H9 (cell line): ENCODE measurements at regions not wholly inside any gene's neighbourhood (a gene's known extent, or its start where the extent isn't known, plus 50 kb on each side); places are given as distances from the start of the nearest gene placed in this dataset.

Experiments used
- DNase-seq: peaks from one replicate; pipeline ENCODE4 v3.0.0-alpha.2; 2017
- H2AFZ ChIP-seq: one replicate; pipeline ENCODE4 v1.6.1; 2013; ENCODE audit warnings: mild to moderate bottlenecking, low read length, control low read depth, moderate library complexity
- H2AK5ac ChIP-seq: 2 replicates; pipeline ENCODE4 v1.6.1; 2013; ENCODE audit warnings: low read length, control low read depth, mixed read lengths; ENCODE audit not compliant: insufficient read length
- H2BK120ac ChIP-seq: one replicate; pipeline ENCODE4 v1.6.1; 2013; ENCODE audit warnings: low read depth, mild to moderate bottlenecking, low read length, control low read depth, inconsistent platforms; ENCODE audit not compliant: poor library complexity, severe bottlenecking
- H2BK12ac ChIP-seq: 2 replicates; pipeline ENCODE4 v1.6.1; 2013; ENCODE audit warnings: low read length, control low read depth, mixed read lengths, low read depth; ENCODE audit not compliant: insufficient read length
- H2BK15ac ChIP-seq: 2 replicates; pipeline ENCODE4 v1.6.1; 2013; ENCODE audit warnings: low read depth, low read length, control low read depth
- H2BK20ac ChIP-seq: one replicate; pipeline ENCODE4 v1.6.1; 2013; ENCODE audit warnings: low read depth, mild to moderate bottlenecking, low read length, control low read depth, inconsistent platforms; ENCODE audit not compliant: poor library complexity, severe bottlenecking
- H2BK5ac ChIP-seq: 2 replicates; pipeline ENCODE4 v1.6.1; 2013; ENCODE audit warnings: low read length, control low read depth, mixed read lengths; ENCODE audit not compliant: insufficient read length
- H3K14ac ChIP-seq: 2 replicates; pipeline ENCODE4 v1.6.1; 2013; ENCODE audit warnings: low read length, control low read depth; ENCODE audit not compliant: insufficient read depth
- H3K18ac ChIP-seq: 2 replicates; pipeline ENCODE4 v1.6.1; 2013; ENCODE audit warnings: low read depth, mild to moderate bottlenecking, mixed read lengths, low read length, control low read depth; ENCODE audit not compliant: insufficient read length
- H3K23ac ChIP-seq: 2 replicates; pipeline ENCODE4 v1.6.1; 2013; ENCODE audit warnings: low read length, control low read depth, mixed read lengths, low read depth; ENCODE audit not compliant: insufficient read length
- H3K23me2 ChIP-seq: 2 replicates; pipeline ENCODE4 v1.6.1; 2013; ENCODE audit warnings: low read depth, mild to moderate bottlenecking, mixed read lengths, low read length, control low read depth; ENCODE audit not compliant: insufficient read length, poor library complexity, severe bottlenecking
- H3K27ac ChIP-seq: 2 replicates; pipeline ENCODE4 v1.5.1; 2013; ENCODE audit warnings: low read length, control low read depth, mixed read lengths, low read depth; ENCODE audit not compliant: insufficient read length
- H3K27me3 ChIP-seq: 2 replicates; pipeline ENCODE4 v1.6.1; 2013; ENCODE audit warnings: low read length, control low read depth, inconsistent platforms; ENCODE audit not compliant: insufficient read depth
- H3K4ac ChIP-seq: 2 replicates; pipeline ENCODE4 v1.6.1; 2013; ENCODE audit warnings: low read depth, mild to moderate bottlenecking, control low read depth, inconsistent platforms, low read length, moderate library complexity
- H3K4me1 ChIP-seq: 2 replicates; pipeline ENCODE4 v1.6.1; 2013; ENCODE audit warnings: low read length, control low read depth, inconsistent platforms; ENCODE audit not compliant: insufficient read depth
- H3K4me2 ChIP-seq: 2 replicates; pipeline ENCODE4 v1.6.1; 2013; ENCODE audit warnings: low read length, control low read depth, mixed read lengths; ENCODE audit not compliant: insufficient read length, insufficient read depth
- H3K56ac ChIP-seq: 2 replicates; pipeline ENCODE4 v1.6.1; 2013; ENCODE audit warnings: low read depth, mild to moderate bottlenecking, mixed read lengths, low read length, control low read depth; ENCODE audit not compliant: insufficient read length
- H3K79me1 ChIP-seq: 2 replicates; pipeline ENCODE4 v1.6.1; 2013; ENCODE audit warnings: low read depth, mild to moderate bottlenecking, moderate library complexity, low read length, control low read depth, inconsistent platforms; ENCODE audit not compliant: insufficient read depth, poor library complexity, severe bottlenecking
- H3K79me2 ChIP-seq: 2 replicates; pipeline ENCODE4 v1.6.1; 2013; ENCODE audit warnings: low read length, control low read depth, inconsistent platforms; ENCODE audit not compliant: insufficient read depth
- H3K9ac ChIP-seq: 2 replicates; pipeline ENCODE4 v1.6.1; 2013; ENCODE audit warnings: low read length, control low read depth, mixed read lengths; ENCODE audit not compliant: insufficient read length; ENCODE audit errors: extremely low read depth
- H3K9me3 ChIP-seq: one replicate; pipeline ENCODE4 v1.6.1; 2013; ENCODE audit warnings: low read depth, low read length, inconsistent platforms; ENCODE audit not compliant: control insufficient read depth
- H3T11ph ChIP-seq: one replicate; pipeline ENCODE4 v1.6.1; 2013; ENCODE audit warnings: mild to moderate bottlenecking, low read length, control low read depth, inconsistent platforms
- H4K20me1 ChIP-seq: one replicate; pipeline ENCODE4 v1.6.1; 2013; ENCODE audit not compliant: control insufficient read depth, insufficient read length, insufficient read depth
- H4K5ac ChIP-seq: 2 replicates; pipeline ENCODE4 v1.6.1; 2013; ENCODE audit warnings: low read depth, mild to moderate bottlenecking, mixed read lengths, low read length, control low read depth; ENCODE audit not compliant: insufficient read length
- H4K8ac ChIP-seq: replicated peaks from 2 replicates; pipeline ENCODE4 v1.6.1; 2013; ENCODE audit warnings: low read length, control low read depth, mixed read lengths, low read depth; ENCODE audit not compliant: insufficient read length
- H4K91ac ChIP-seq: 2 replicates; pipeline ENCODE4 v1.6.1; 2013; ENCODE audit warnings: low read depth, mild to moderate bottlenecking, moderate library complexity, mixed read lengths, low read length, control low read depth; ENCODE audit not compliant: insufficient read length
- H3K27ac Mint-ChIP-seq, 3 experiments: 2 replicates in 2 of 3; 3 replicates in 1 of 3; pipeline ENCODE4 v1.8.0; 2020 to 2021; ENCODE audit warnings: mixed read lengths in 3 of 3, mild to moderate bottlenecking in 1 of 3, moderate library complexity in 1 of 3
- H3K27me3 Mint-ChIP-seq: 2 replicates; pipeline ENCODE4 v1.8.0; 2021; ENCODE audit warnings: low read depth, mild to moderate bottlenecking, moderate library complexity, mixed read lengths
- H3K36me3 Mint-ChIP-seq, 3 experiments: 2 replicates in 2 of 3; 3 replicates in 1 of 3; pipeline ENCODE4 v1.8.0; 2020 to 2021; ENCODE audit warnings: low read depth in 3 of 3, mixed read lengths in 3 of 3; ENCODE audit not compliant: insufficient read depth in 1 of 3
- H3K4me1 Mint-ChIP-seq, 2 experiments: 2 replicates each; pipeline ENCODE4 v1.8.0; 2020; ENCODE audit warnings: mixed read lengths in 2 of 2
- H3K4me3 Mint-ChIP-seq, 2 experiments: 2 replicates in 1 of 2; 3 replicates in 1 of 2; pipeline ENCODE4 v1.8.0; 2020 to 2021; ENCODE audit warnings: mild to moderate bottlenecking in 2 of 2, mixed read lengths in 2 of 2, moderate library complexity in 1 of 2
- H3K9me3 Mint-ChIP-seq, 2 experiments: 2 replicates in 1 of 2; 3 replicates in 1 of 2; pipeline ENCODE4 v1.8.0; 2020; ENCODE audit warnings: mild to moderate bottlenecking in 2 of 2, mixed read lengths in 2 of 2, moderate library complexity in 1 of 2
- CTCF ChIP-seq: fragments of 200-600 bp; sonication (generic); conservative IDR thresholded peaks from 3 replicates; pipeline ENCODE4 v1.8.0; 2021; ENCODE audit warnings: antibody characterized with exemption, mild to moderate bottlenecking
- whole genome bisulfite sequencing: extraction: QIAGEN DNeasy Blood & Tissue Kit; methylation state at CpG from one replicate; pipeline ENCODE4 v1.1.7; 2013; ENCODE audit warnings: missing lambda C conversion rate, low lambda C conversion rate, mixed read lengths; ENCODE audit not compliant: insufficient read length; ENCODE audit errors: extremely low coverage; 5-methylcytosine and 5-hydroxymethylcytosine counted together

- no peak overlapping the region for H2BK15ac ChIP-seq
- DNase-seq: no peak
- peaks cover 2% of the 10 kb centered on the region; the same call in 1 of the 2 replicates for H3K4me1 ChIP-seq
- H3K27ac ChIP-seq: no peak overlapping the region
- no peak for TF ChIP-seq CTCF
- no peaks in the 10 kb centered on the region for H3K9me3 ChIP-seq
- H3K79me2 ChIP-seq: no peaks in the 10 kb centered on the region
- no peaks in the 10 kb centered on the region for H4K20me1 ChIP-seq
- H3T11ph ChIP-seq: no peak overlapping the region
- no peak overlapping the region for H2BK5ac ChIP-seq
- no peak overlapping the region for H2BK12ac ChIP-seq
- no peak overlapping the region for H3K14ac ChIP-seq
- no peaks in the 10 kb centered on the region for H3K27me3 ChIP-seq
- H3K4ac ChIP-seq: no peak overlapping the region
- Mint-ChIP-seq H3K4me1 (peaks cover 19 to 22% of the 10 kb centered on the region in 2 experiments), H3K4me3 (no peak overlapping the region), H3K27ac (0 out of 7 replicates have a peak overlapping the region, but pooled peaks of 1 of the 3 experiments have one; percentile 13), H3K27me3 (no peaks in the 10 kb centered on the region), H3K9me3 (no peaks in the 10 kb centered on the region), H3K36me3 (no peaks in the 10 kb centered on the region)
- no peak overlapping the region for H2AFZ ChIP-seq
- no peak overlapping the region for H3K4me2 ChIP-seq
- H3K56ac ChIP-seq: no peak overlapping the region
- no peak overlapping the region for H4K91ac ChIP-seq
- H4K5ac ChIP-seq: no peak overlapping the region
- no CpG with 5 or more reads among the region's 3 CpGs for WGBS
- H3K23me2 ChIP-seq: no peaks in the 10 kb centered on the region
- no peak overlapping the region for H4K8ac ChIP-seq
- H2BK20ac ChIP-seq: no peak overlapping the region
- no peak overlapping the region for H3K23ac ChIP-seq
- H3K18ac ChIP-seq: no peak overlapping the region
- H2BK120ac ChIP-seq: no peak overlapping the region
- H3K79me1 ChIP-seq: no peaks in the 10 kb centered on the region
- no peak overlapping the region for H2AK5ac ChIP-seq
- no peak overlapping the region for H3K9ac ChIP-seq
These were observed 193.6 kb upstream of the BTBD3 start for GRCh38 chr20:11724097-11724496.
